Trophoblast cell (in vitro differentiated cells and primary cell): ENCODE measurements at regions not wholly inside any gene's neighbourhood (a gene's known extent, or its start where the extent isn't known, plus 50 kb on each side); places are given as distances from the start of the nearest gene placed in this dataset.

Experiments
- DNase-seq, 2 donors: peaks; one replicate each; pipeline ENCODE4 v3.0.0-alpha.2; 2016
- H2AFZ ChIP-seq: 2 replicates; pipeline ENCODE4 v1.6.1; 2013; ENCODE audit warnings: low read length, moderate library complexity, mild to moderate bottlenecking; ENCODE audit not compliant: insufficient read depth, poor library complexity
- H2AK5ac ChIP-seq: 2 replicates; pipeline ENCODE4 v1.6.1; 2013; ENCODE audit warnings: mild to moderate bottlenecking, low read length
- H2BK120ac ChIP-seq: 2 replicates; pipeline ENCODE4 v1.6.1; 2013; ENCODE audit warnings: low read length, mild to moderate bottlenecking, moderate library complexity; ENCODE audit not compliant: insufficient read depth, poor library complexity
- H2BK12ac ChIP-seq: 2 replicates; pipeline ENCODE4 v1.6.1; 2013; ENCODE audit warnings: mild to moderate bottlenecking, low read length, moderate library complexity
- H2BK5ac ChIP-seq: 2 replicates; pipeline ENCODE4 v1.6.1; 2013; ENCODE audit warnings: low read length, low read depth, moderate library complexity, mild to moderate bottlenecking; ENCODE audit not compliant: poor library complexity
- H3K14ac ChIP-seq: 2 replicates; pipeline ENCODE4 v1.6.1; 2013; ENCODE audit warnings: mild to moderate bottlenecking, low read length
- H3K18ac ChIP-seq: 2 replicates; pipeline ENCODE4 v1.6.1; 2013; ENCODE audit warnings: mild to moderate bottlenecking, low read length
- H3K23ac ChIP-seq: 2 replicates; pipeline ENCODE4 v1.6.1; 2013; ENCODE audit warnings: low read length
- H3K27ac ChIP-seq: 2 replicates; pipeline ENCODE4 v1.5.1; 2013; ENCODE audit warnings: low read depth, mild to moderate bottlenecking, inconsistent platforms, low read length, moderate library complexity
- H3K27me3 ChIP-seq: 2 replicates; pipeline ENCODE4 v1.6.1; 2013; ENCODE audit warnings: inconsistent platforms, mild to moderate bottlenecking, low read length, moderate library complexity; ENCODE audit not compliant: insufficient read depth
- H3K36me3 ChIP-seq, 2 experiments: 1 replicate in 1 of 2; 2 replicates in 1 of 2; pipeline ENCODE4 v1.6.1; 2013; ENCODE audit warnings: low read length in 2 of 2, mild to moderate bottlenecking in 2 of 2, moderate library complexity in 1 of 2; ENCODE audit not compliant: insufficient read depth in 2 of 2, control insufficient read depth in 1 of 2
- H3K4ac ChIP-seq: 2 replicates; pipeline ENCODE4 v1.6.1; 2013; ENCODE audit warnings: low read depth, mild to moderate bottlenecking, low read length, moderate library complexity
- H3K4me1 ChIP-seq, 2 experiments: 1 replicate in 1 of 2; 2 replicates in 1 of 2; pipeline ENCODE4 v1.6.1; 2013; ENCODE audit warnings: low read length in 2 of 2, mild to moderate bottlenecking in 2 of 2, moderate library complexity in 1 of 2; ENCODE audit not compliant: insufficient read depth in 2 of 2, control insufficient read depth in 1 of 2
- H3K4me2 ChIP-seq: 2 replicates; pipeline ENCODE4 v1.6.1; 2013; ENCODE audit warnings: inconsistent platforms, mild to moderate bottlenecking, low read length, moderate library complexity
- H3K4me3 ChIP-seq: 2 replicates; pipeline ENCODE4 v1.5.1; 2013; ENCODE audit warnings: mild to moderate bottlenecking, low read depth, low read length, inconsistent platforms
- H3K79me1 ChIP-seq: one replicate; pipeline ENCODE4 v1.6.1; 2013; ENCODE audit warnings: low read length
- H3K79me2 ChIP-seq: 2 replicates; pipeline ENCODE4 v1.6.1; 2013; ENCODE audit warnings: low read length, mild to moderate bottlenecking; ENCODE audit not compliant: control insufficient read depth, insufficient read depth, poor library complexity
- H3K9ac ChIP-seq: 2 replicates; pipeline ENCODE4 v1.6.1; 2013; ENCODE audit warnings: mild to moderate bottlenecking, low read length
- H3K9me3 ChIP-seq: 2 replicates; pipeline ENCODE4 v1.6.1; 2013; ENCODE audit warnings: low read depth, mild to moderate bottlenecking, control low read depth, inconsistent platforms, low read length; ENCODE audit not compliant: insufficient read depth
- H4K12ac ChIP-seq: 2 replicates; pipeline ENCODE4 v1.6.1; 2013; ENCODE audit warnings: low read depth, mild to moderate bottlenecking, low read length, moderate library complexity
- H4K8ac ChIP-seq: 2 replicates; pipeline ENCODE4 v1.6.1; 2013; ENCODE audit warnings: low read depth, mild to moderate bottlenecking, low read length, moderate library complexity
- H4K91ac ChIP-seq: one replicate; pipeline ENCODE4 v1.6.1; 2013; ENCODE audit warnings: low read depth, mild to moderate bottlenecking, low read length, moderate library complexity
- WGBS: extraction: QIAGEN DNeasy Blood & Tissue Kit; methylation state at CpG from one replicate; pipeline ENCODE4 v1.1.7; 2013; ENCODE audit warnings: missing lambda C conversion rate; ENCODE audit not compliant: insufficient read length, insufficient coverage; ENCODE audit errors: extremely low coverage; 5-methylcytosine and 5-hydroxymethylcytosine counted together

DNA sequence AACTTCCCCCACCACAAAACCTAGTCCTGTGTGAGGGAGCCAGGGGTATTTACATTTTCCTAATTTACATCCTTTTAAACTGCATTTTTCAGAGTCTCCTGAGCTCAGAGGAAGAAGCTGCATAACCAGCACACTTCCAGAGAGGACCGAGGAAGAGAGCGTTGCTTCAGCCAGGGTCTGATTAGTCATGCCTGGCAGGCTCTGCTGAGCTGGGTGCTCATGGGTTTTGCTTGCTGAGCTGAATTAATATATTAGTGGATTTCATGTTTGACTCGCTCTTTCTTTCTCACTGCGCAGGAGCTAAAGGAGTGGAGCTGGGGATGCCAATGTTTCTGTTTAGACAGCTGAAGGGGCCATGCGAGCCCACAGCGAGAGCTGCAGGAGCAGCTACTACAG lies 539.3 kb upstream of the B3GAT1 start:
- Histone ChIP-seq H4K91ac (no peak overlapping the region), H4K8ac (no peak overlapping the region), H2BK12ac (no peak overlapping the region), H3K36me3 (no peaks in the 10 kb centered on the region), H3K79me2 (no peaks in the 10 kb centered on the region), H2AFZ (no peak overlapping the region), H2BK120ac (no peak overlapping the region), H3K9me3 (no peaks in the 10 kb centered on the region), H3K4ac (no peak overlapping the region), H3K14ac (no peak overlapping the region), H2BK5ac (no peak overlapping the region), H3K18ac (no peak overlapping the region), H4K12ac (no peak overlapping the region), H3K4me1 (peaks cover 0 to 5% of the 10 kb centered on the region in 2 experiments), H3K4me2 (no peak overlapping the region), H3K9ac (no peak overlapping the region), H3K27me3 (no peaks in the 10 kb centered on the region), H2AK5ac (no peak overlapping the region), H3K27ac (no peak overlapping the region), H3K23ac (no peak overlapping the region), H3K4me3 (no peak overlapping the region), H3K79me1 (no peaks in the 10 kb centered on the region)
- no peak for DNase-seq
- no CpG with 5 or more reads among the region's 6 CpGs for WGBS

DNA sequence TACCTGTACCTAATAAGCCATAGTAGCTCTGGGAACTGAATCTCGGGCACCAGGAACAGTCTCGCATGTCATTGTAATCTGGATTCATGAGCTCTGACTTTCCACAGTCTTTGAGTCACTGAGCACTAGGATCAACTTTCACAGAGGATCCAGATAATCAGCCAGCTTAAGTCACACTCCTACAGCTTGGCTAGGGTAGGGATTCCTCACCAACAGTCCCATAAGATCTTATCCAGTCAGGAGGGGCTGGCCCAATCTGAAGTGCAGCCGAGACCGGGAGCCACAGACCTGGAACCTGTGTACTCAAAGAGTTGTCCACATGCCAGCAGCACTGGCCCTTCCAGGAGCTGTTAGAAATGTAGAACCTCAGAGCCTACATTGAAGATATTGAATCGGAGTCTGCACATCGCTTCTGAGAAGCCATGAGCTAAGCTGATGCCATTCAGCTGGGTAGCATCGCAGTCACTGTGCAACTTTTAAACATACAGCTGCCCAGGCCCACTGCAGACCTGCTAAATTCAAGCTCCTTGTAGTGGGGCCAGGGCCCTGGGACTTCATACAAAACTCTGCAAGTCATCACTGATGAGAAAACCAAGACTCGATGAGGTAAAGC lies 538.8 kb upstream of the B3GAT1 start:
- Histone ChIP-seq H4K91ac (no peak overlapping the region), H2BK120ac (no peak overlapping the region), H3K36me3 (no peaks in the 10 kb centered on the region), H2AFZ (no peak overlapping the region), H3K18ac (no peak overlapping the region), H2BK12ac (no peak overlapping the region), H3K79me1 (no peaks in the 10 kb centered on the region), H3K23ac (no peak overlapping the region), H2BK5ac (no peak overlapping the region), H2AK5ac (no peak overlapping the region), H3K4me2 (no peak overlapping the region), H3K27ac (no peak overlapping the region), H3K4me3 (no peak overlapping the region), H3K9me3 (no peaks in the 10 kb centered on the region), H4K8ac (no peak overlapping the region), H3K9ac (no peak overlapping the region), H3K14ac (no peak overlapping the region), H3K4ac (no peak overlapping the region), H3K4me1 (peaks cover 0 to 5% of the 10 kb centered on the region in 2 experiments), H3K27me3 (no peaks in the 10 kb centered on the region), H4K12ac (no peak overlapping the region), H3K79me2 (no peaks in the 10 kb centered on the region)
- WGBS = no CpG with 5 or more reads among the region's 8 CpGs
- DNase-seq = no peak

DNA sequence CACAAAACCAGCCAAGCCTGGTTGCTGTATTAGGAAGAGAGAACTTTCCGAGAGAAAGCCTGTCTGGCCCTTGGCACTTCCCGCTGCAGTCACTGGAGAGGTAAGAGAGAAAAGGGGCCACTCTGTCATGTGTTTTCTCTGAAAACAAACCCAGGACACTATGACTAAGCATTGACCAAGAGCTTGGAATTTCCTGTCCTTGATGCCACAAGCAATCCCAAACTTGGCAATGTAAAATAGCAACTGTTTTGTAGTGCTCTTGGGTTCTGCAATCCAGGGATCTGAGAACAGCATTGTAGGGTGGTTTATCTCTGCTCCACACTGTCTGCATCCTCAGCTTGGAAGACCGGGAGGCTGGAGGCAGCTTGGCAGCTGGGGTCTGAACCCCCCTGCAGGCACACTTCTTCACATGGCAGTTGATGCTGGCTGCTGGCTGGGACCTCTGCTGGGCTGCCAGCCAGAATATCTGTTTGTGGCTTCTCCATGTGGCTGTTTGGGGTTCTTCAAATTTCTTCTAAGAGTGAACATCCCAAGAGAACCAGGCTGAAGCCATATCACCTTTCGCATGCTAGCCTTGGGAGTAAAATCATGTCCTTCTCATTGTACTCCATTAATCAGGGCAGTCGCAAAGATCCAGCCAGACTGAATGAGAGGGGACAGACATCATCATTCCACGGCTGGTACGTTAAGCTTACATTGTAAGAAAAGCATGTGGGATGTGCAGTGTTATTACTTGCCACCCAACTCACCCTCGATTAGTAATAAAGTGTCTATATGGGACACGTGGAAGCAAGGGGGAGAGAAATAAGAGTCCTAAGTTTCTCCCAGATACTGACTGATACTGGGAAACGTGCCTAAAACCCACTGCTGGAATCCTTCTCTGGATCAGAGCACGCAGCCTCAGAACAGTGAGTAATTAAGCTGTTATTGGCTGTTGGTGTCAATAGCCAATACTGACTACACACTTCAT lies 537.4 kb upstream of the B3GAT1 start:
- Histone ChIP-seq H4K91ac (no peak overlapping the region), H2BK5ac (no peak overlapping the region), H3K18ac (no peak overlapping the region), H3K4me3 (no peak overlapping the region), H3K9me3 (no peaks in the 10 kb centered on the region), H2BK12ac (no peak overlapping the region), H2AFZ (no peak overlapping the region), H4K12ac (no peak overlapping the region), H3K27ac (no peak overlapping the region), H3K4me1 (peaks cover 0 to 5% of the 10 kb centered on the region in 2 experiments), H3K23ac (no peak overlapping the region), H3K36me3 (no peaks in the 10 kb centered on the region), H3K14ac (no peak overlapping the region), H3K79me2 (no peaks in the 10 kb centered on the region), H2BK120ac (no peak overlapping the region), H2AK5ac (no peak overlapping the region), H4K8ac (no peak overlapping the region), H3K4me2 (no peak overlapping the region), H3K79me1 (no peaks in the 10 kb centered on the region), H3K9ac (no peak overlapping the region), H3K27me3 (no peaks in the 10 kb centered on the region), H3K4ac (no peak overlapping the region)
- WGBS = no CpG with 5 or more reads among the region's 11 CpGs
- no peak for DNase-seq

DNA sequence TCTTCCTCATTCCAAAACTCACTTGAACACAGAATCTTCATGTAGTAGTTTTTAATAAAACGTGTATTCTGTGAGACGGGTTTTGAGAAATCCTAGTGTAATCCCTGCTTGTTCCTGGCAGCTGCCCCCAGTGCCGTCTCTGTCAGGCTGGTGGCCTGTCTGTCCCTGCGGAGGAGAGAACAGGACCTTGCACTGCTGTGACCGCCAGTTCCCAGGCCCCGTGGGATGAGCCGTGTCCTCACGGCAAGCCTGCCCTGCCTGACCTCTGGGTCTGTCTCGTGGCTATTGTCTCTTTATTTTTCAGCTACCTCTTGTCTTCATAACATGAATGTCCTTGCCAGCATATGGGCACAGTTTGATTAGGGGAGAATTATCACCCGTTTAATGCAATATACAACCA lies 535.5 kb upstream of the B3GAT1 start:
- Histone ChIP-seq H3K4ac (no peak overlapping the region), H3K14ac (no peak overlapping the region), H3K4me2 (no peak overlapping the region), H3K9me3 (no peaks in the 10 kb centered on the region), H4K8ac (no peak overlapping the region), H3K18ac (no peak overlapping the region), H3K4me3 (no peak overlapping the region), H2BK12ac (no peak overlapping the region), H3K23ac (no peak overlapping the region), H4K12ac (no peak overlapping the region), H2AK5ac (no peak overlapping the region), H3K27me3 (no peaks in the 10 kb centered on the region), H2BK5ac (no peak overlapping the region), H2BK120ac (no peak overlapping the region), H3K79me2 (no peaks in the 10 kb centered on the region), H3K36me3 (no peaks in the 10 kb centered on the region), H2AFZ (no peak overlapping the region), H3K27ac (no peak overlapping the region), H3K4me1 (peaks cover 3 to 5% of the 10 kb centered on the region in 2 experiments), H4K91ac (no peak overlapping the region), H3K79me1 (no peaks in the 10 kb centered on the region), H3K9ac (no peak overlapping the region)
- no peak for DNase-seq
- WGBS = no CpG with 5 or more reads among the region's 10 CpGs
